Nephron progenitor cell (in vitro differentiated cells): ENCODE measurements at regions not wholly inside any gene's neighbourhood (a gene's known extent, or its start where the extent isn't known, plus 50 kb on each side); places are given as distances from the start of the nearest gene placed in this dataset.
A peak's percentile ranks its signal among the peaks of the same experiment; 100 is the strongest.

Experiments used
- DNase-seq: peaks from one replicate; pipeline ENCODE4 v3.0.0; 2021
- H3K27ac Mint-ChIP-seq: 2 replicates; pipeline ENCODE4 v1.8.0; 2021; ENCODE audit warnings: mild to moderate bottlenecking, moderate library complexity, mixed read lengths
- H3K27me3 Mint-ChIP-seq: 2 replicates; pipeline ENCODE4 v1.8.0; 2021; ENCODE audit warnings: mild to moderate bottlenecking, low read depth, mixed read lengths; ENCODE audit not compliant: poor library complexity
- H3K36me3 Mint-ChIP-seq: 2 replicates; pipeline ENCODE4 v1.8.0; 2021; ENCODE audit warnings: low read depth, mixed read lengths
- H3K4me1 Mint-ChIP-seq: 2 replicates; pipeline ENCODE4 v1.8.0; 2021; ENCODE audit warnings: mixed read lengths
- H3K4me3 Mint-ChIP-seq: 2 replicates; pipeline ENCODE4 v1.8.0; 2021; ENCODE audit warnings: mild to moderate bottlenecking, moderate library complexity, mixed read lengths
- H3K9me3 Mint-ChIP-seq: 2 replicates; pipeline ENCODE4 v1.8.0; 2021; ENCODE audit warnings: mild to moderate bottlenecking, moderate library complexity, mixed read lengths
- TF ChIP-seq, protein P1 (sequence below): fragments of 200-600 bp; sonication (generic); IDR thresholded peaks from 2 replicates; pipeline ENCODE4 v1.5.0; 2021; ENCODE audit warnings: antibody characterized with exemption

DNA sequence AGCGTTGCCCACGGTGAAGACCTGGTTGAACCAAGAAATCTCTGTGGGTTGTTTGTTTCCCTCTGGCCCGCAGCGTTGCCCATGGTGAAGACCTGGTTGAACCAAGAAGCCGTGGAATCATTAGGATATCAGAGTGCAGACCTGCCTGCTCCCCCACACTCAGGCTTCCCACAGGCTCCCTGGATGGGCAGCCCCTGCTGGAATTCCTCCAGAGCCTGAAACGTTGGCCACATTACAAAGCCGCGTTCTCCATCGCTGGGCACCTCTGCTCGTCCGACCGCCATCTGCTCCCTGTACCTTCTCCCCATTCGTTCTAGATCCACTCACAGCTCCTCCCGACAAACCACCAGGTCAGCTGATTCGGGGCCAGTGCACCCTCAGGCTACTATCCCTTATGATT, 266.9 kb upstream of the SHH start:
- Mint-ChIP-seq H3K27me3 (peaks cover 5% of the 10 kb centered on the region), H3K36me3 (no peaks in the 10 kb centered on the region), H3K27ac (no peak overlapping the region), H3K9me3 (no peaks in the 10 kb centered on the region), H3K4me1 (peaks cover 24% of the 10 kb centered on the region), H3K4me3 (no peak overlapping the region)
- no peak for DNase-seq
- TF ChIP-seq, protein P1, sequence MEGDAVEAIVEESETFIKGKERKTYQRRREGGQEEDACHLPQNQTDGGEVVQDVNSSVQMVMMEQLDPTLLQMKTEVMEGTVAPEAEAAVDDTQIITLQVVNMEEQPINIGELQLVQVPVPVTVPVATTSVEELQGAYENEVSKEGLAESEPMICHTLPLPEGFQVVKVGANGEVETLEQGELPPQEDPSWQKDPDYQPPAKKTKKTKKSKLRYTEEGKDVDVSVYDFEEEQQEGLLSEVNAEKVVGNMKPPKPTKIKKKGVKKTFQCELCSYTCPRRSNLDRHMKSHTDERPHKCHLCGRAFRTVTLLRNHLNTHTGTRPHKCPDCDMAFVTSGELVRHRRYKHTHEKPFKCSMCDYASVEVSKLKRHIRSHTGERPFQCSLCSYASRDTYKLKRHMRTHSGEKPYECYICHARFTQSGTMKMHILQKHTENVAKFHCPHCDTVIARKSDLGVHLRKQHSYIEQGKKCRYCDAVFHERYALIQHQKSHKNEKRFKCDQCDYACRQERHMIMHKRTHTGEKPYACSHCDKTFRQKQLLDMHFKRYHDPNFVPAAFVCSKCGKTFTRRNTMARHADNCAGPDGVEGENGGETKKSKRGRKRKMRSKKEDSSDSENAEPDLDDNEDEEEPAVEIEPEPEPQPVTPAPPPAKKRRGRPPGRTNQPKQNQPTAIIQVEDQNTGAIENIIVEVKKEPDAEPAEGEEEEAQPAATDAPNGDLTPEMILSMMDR = no peak

DNA sequence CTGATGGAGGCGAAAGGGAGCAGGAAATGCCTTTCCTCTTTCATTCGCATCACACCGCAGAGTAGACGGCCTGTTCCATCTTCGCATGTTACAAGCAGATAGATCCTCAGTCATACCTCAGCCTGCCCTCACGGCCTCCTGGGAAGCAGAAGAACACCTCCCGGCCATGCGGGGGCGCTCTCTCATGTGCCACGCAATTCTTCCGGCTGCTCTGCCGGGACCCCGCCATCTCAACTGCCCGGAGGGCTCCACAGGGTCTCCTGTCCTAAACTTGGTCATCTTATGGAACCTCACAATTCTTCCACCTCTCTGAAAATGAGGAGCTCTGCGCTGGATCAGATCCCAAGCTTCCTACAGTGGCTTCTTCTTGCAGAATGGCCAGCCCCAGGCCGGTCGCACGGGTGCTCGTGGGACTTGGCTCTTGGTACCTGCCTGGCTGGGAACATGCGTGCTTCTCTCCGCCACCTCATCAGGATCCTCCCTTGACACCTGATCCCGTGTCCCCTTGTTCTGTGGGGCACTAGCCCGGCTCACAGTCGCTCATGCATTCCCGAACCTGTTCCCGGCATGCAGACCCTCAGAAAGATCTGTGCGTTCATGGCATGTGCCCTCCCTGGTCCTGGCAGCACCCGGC, 262.8 kb upstream of the SHH start:
- H3K9me3 Mint-ChIP-seq = no peaks in the 10 kb centered on the region
- TF ChIP-seq, protein P1 = no peak
- peaks cover 57% of the 10 kb centered on the region for H3K4me1 Mint-ChIP-seq
- no peak overlapping the region for H3K27ac Mint-ChIP-seq
- DNase-seq = no peak
- H3K4me3 Mint-ChIP-seq = no peak overlapping the region
- peaks cover 12% of the 10 kb centered on the region for H3K27me3 Mint-ChIP-seq
- H3K36me3 Mint-ChIP-seq = no peaks in the 10 kb centered on the region

DNA sequence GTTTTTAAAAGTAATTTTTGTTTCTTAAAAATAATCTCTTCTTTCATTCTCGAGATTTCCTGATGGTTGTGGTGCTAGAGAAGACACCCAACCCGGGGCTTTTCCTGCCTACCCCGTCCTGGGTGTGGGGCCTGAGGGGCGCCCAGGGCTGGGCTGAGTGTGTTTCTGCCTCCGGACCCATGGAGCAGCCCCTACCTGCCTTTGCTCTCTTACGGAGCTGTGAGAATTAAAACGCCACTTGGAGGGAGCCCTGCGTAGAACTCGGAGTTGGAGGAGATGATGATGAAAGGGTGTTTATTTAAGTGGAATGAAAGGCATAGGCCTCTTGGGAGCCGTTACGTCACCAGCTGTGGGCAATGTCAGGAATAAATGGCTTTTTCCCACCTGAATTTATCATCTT, 261.8 kb upstream of the SHH start:
- TF ChIP-seq, protein P1 = no peak

DNA sequence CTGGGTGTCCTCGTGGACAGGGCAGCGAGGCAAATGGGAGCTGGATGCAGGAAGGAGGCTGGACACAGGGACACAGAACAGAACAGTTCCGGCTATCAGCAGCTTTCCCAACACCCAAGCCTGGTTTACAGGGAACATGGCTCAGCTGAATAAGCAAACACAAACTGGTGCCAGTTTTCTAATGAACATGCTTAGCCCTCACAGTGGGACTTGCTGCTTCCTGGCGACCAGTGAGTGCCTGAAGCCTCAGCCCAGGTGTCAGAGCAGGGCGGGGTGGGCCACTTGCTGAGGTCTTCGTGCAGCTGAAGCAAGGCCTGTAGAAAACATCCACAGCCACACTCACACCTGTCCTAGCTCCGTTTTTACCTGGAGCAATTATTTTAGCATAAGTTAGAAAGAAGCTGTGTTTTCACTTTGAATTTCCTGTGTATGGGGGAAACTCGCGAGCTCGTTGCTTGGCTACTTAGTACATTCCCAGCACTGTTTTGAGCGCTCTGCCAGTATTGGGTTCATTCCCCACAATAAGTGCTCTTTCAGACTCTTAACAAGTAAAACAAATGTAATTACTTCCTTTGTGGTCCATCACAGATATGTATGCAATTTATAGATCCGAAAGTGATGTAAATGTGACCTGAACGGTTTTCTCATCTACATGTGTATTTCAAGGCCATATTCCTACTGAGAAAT, 261.2 kb upstream of the SHH start:
- H3K4me3 Mint-ChIP-seq = no peak overlapping the region
- TF ChIP-seq, protein P1 = no peak
- H3K4me1 Mint-ChIP-seq = peaks cover 46% of the 10 kb centered on the region
- DNase-seq = no peak
- H3K27me3 Mint-ChIP-seq = peaks cover 19% of the 10 kb centered on the region
- H3K36me3 Mint-ChIP-seq = no peaks in the 10 kb centered on the region
- no peak overlapping the region for H3K27ac Mint-ChIP-seq
- H3K9me3 Mint-ChIP-seq = no peaks in the 10 kb centered on the region

More for the DNA sequence above, 261.8 kb upstream of the SHH start:
- H3K27me3 Mint-ChIP-seq = peaks cover 19% of the 10 kb centered on the region
- peaks cover 51% of the 10 kb centered on the region for H3K4me1 Mint-ChIP-seq
- no peaks in the 10 kb centered on the region for H3K36me3 Mint-ChIP-seq
- H3K9me3 Mint-ChIP-seq = no peaks in the 10 kb centered on the region
- no peak overlapping the region for H3K4me3 Mint-ChIP-seq
- no peak for DNase-seq
- H3K27ac Mint-ChIP-seq = peak overlapping the region; percentile 86

DNA sequence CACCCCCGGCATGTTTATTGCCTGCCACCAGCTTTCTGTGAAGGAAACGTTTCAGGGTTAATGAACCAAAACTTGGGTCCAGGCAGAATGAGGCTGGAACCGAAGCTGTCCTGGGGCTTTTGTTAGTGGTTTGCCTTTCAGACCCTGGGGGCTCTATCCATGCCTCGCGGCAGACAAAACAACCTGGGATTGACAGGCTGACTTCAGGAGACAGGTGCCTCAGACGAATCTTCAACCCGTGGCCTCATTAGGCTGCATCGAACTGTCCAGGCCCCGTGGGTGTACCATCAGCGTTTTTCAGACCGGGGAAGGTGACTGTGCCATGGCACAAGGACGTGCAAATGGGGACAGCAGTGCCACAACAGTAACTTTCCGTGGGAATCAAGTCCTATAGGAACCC, 259.3 kb upstream of the SHH start:
- TF ChIP-seq, protein P1 = no peak
- no peak overlapping the region for H3K27ac Mint-ChIP-seq
- no peak for DNase-seq
- no peaks in the 10 kb centered on the region for H3K36me3 Mint-ChIP-seq
- no peak overlapping the region for H3K4me3 Mint-ChIP-seq
- H3K27me3 Mint-ChIP-seq = peaks cover 30% of the 10 kb centered on the region
- no peaks in the 10 kb centered on the region for H3K9me3 Mint-ChIP-seq
- peaks cover 46% of the 10 kb centered on the region for H3K4me1 Mint-ChIP-seq

DNA sequence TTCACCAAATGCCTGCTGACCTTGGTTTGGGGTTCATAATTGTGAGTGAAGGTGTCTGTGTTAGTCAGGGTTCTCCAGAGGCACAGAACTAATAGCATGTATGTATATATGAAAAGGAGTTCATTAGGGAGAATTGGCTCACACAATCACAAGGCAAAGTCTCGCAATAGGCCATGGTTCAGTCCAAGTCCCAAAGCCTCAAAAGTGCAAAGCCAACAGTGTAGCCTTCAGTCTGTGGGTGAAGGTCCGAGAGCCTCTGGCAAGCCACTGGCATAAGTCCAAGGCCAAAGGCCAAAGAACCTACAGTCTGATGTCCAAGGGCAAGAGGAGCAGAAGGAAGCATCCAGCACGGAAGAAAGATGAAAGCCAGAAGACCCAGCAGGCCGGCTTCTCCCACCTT, 257.6 kb upstream of the SHH start:
- H3K27ac Mint-ChIP-seq = no peak overlapping the region
- H3K9me3 Mint-ChIP-seq = no peaks in the 10 kb centered on the region
- TF ChIP-seq, protein P1 = no peak
- peaks cover 47% of the 10 kb centered on the region for H3K4me1 Mint-ChIP-seq
- no peaks in the 10 kb centered on the region for H3K36me3 Mint-ChIP-seq
- peaks cover 32% of the 10 kb centered on the region for H3K27me3 Mint-ChIP-seq
- no peak overlapping the region for H3K4me3 Mint-ChIP-seq
- DNase-seq = no peak
